Fibroblast of mammary gland (primary cell): ENCODE measurements at regions not wholly inside any gene's neighbourhood (a gene's known extent, or its start where the extent isn't known, plus 50 kb on each side); places are given as distances from the start of the nearest gene placed in this dataset.

ENCODE experiments used
- DNase-seq: peaks from one replicate; pipeline ENCODE4 v3.0.0-alpha.2; 2010; ENCODE audit warnings: low read depth
- H3K4me3 ChIP-seq: 2 replicates; pipeline ENCODE4 v1.5.1; 2011; ENCODE audit warnings: low read depth, mild to moderate bottlenecking, low read length, moderate library complexity; ENCODE audit not compliant: control insufficient read depth
- TF ChIP-seq, protein P1 (sequence below): conservative IDR thresholded peaks from 2 replicates; pipeline ENCODE4 v1.5.1; 2011; ENCODE audit warnings: low read depth, low read length, inconsistent platforms; ENCODE audit not compliant: control insufficient read depth, insufficient read depth

- DNase-seq = no peak
- TF ChIP-seq, protein P1, sequence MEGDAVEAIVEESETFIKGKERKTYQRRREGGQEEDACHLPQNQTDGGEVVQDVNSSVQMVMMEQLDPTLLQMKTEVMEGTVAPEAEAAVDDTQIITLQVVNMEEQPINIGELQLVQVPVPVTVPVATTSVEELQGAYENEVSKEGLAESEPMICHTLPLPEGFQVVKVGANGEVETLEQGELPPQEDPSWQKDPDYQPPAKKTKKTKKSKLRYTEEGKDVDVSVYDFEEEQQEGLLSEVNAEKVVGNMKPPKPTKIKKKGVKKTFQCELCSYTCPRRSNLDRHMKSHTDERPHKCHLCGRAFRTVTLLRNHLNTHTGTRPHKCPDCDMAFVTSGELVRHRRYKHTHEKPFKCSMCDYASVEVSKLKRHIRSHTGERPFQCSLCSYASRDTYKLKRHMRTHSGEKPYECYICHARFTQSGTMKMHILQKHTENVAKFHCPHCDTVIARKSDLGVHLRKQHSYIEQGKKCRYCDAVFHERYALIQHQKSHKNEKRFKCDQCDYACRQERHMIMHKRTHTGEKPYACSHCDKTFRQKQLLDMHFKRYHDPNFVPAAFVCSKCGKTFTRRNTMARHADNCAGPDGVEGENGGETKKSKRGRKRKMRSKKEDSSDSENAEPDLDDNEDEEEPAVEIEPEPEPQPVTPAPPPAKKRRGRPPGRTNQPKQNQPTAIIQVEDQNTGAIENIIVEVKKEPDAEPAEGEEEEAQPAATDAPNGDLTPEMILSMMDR = no peak
- no peak overlapping the region for H3K4me3 ChIP-seq
These were observed 417.3 kb upstream of the TRIB2 start for GRCh38 chr2:12299431-12299830.

GRCh38 chr2:12300019-12300602 lies 416.6 kb upstream of the TRIB2 start:
- no peak overlapping the region for H3K4me3 ChIP-seq
- DNase-seq = peak; percentile 47
- TF ChIP-seq, protein P1 = no peak

DNA sequence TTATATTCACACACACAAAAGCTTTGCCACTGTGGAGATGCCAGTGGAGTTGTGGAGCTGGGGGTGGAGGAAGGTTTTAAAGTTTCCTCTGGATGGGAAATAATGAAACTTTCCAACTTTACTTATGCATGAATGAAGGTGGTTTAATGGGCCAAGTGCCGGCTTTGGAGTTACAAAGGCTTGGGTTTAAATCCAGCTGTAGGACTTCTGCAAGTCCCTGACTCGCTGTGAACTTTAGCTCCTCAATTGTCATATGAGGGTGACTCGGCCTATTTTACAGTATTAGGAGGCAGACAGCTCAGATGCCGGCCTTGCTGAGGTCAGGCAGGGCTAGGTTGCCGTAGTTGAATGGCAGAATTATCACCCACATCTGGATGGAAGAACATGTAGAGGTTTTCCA lies 415.8 kb upstream of the TRIB2 start:
- TF ChIP-seq, protein P1 = no peak
- peak; percentile 65 for DNase-seq
- no peak overlapping the region for H3K4me3 ChIP-seq

- TF ChIP-seq, protein P1 = no peak
- DNase-seq = no peak
- H3K4me3 ChIP-seq = no peak overlapping the region
These were observed 414.6 kb upstream of the TRIB2 start for GRCh38 chr2:12302140-12302539.

DNA sequence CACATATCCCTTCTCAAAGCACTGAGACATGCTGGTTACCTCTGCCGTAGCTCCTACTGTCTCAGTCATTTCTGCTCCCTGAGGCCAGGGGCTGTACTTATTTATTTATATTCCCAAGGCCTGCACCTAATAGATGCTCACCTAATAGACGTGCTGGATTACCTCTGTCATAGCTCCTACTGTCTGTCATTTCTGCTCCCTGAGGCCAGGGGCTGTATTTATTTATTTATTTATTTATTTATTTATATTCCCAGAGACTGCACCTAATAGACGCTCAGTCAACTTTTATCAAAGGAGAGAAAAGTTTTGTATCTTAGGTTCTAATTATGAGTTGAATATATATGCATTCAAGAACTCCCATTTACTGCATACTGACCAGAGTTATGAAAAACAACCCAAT lies 414.0 kb upstream of the TRIB2 start:
- no peak overlapping the region for H3K4me3 ChIP-seq
- no peak for DNase-seq
- TF ChIP-seq, protein P1 = no peak

GRCh38 chr2:12303181-12304030 lies 413.3 kb upstream of the TRIB2 start:
- no peak overlapping the region for H3K4me3 ChIP-seq
- TF ChIP-seq, protein P1 = no peak
- peak; percentile 96 for DNase-seq
